Endodermal cell (in vitro differentiated cells): ENCODE measurements at regions not wholly inside any gene's neighbourhood (a gene's known extent, or its start where the extent isn't known, plus 50 kb on each side); places are given as distances from the start of the nearest gene placed in this dataset.

ENCODE experiments used
- DNase-seq: peaks from one replicate; pipeline ENCODE4 v3.0.0-alpha.2; 2017
- H3K27ac ChIP-seq: 2 replicates; pipeline ENCODE4 v1.5.1; 2013; ENCODE audit warnings: mild to moderate bottlenecking, low read depth, low read length, moderate library complexity
- H3K27me3 ChIP-seq: 2 replicates; pipeline ENCODE4 v1.6.1; 2013; ENCODE audit warnings: mild to moderate bottlenecking, low read length, moderate library complexity; ENCODE audit not compliant: insufficient read depth, control insufficient read depth, poor library complexity, severe bottlenecking
- H3K36me3 ChIP-seq: 2 replicates; pipeline ENCODE4 v1.7.0; 2013; ENCODE audit warnings: mild to moderate bottlenecking, low read length, moderate library complexity; ENCODE audit not compliant: control insufficient read depth, insufficient read depth
- H3K4me1 ChIP-seq: one replicate; pipeline ENCODE4 v1.7.0; 2013; ENCODE audit warnings: low read length; ENCODE audit not compliant: control insufficient read depth, insufficient read depth
- H3K4me3 ChIP-seq: 2 replicates; pipeline ENCODE4 v1.5.1; 2013; ENCODE audit warnings: mild to moderate bottlenecking, low read length, moderate library complexity
- H3K9ac ChIP-seq: 2 replicates; pipeline ENCODE4 v1.6.1; 2013; ENCODE audit warnings: mild to moderate bottlenecking, low read length, moderate library complexity; ENCODE audit not compliant: poor library complexity, severe bottlenecking; ENCODE audit errors: extremely low read depth
- H3K9me3 ChIP-seq: 2 replicates; pipeline ENCODE4 v1.6.1; 2013; ENCODE audit warnings: mild to moderate bottlenecking, low read length, moderate library complexity; ENCODE audit not compliant: control insufficient read depth
- H3K27ac Mint-ChIP-seq: 2 replicates; pipeline ENCODE4 v1.8.0; 2020; ENCODE audit warnings: mixed read lengths
- H3K27me3 Mint-ChIP-seq: 2 replicates; pipeline ENCODE4 v1.8.0; 2021; ENCODE audit warnings: mild to moderate bottlenecking, mixed read lengths; ENCODE audit not compliant: insufficient read depth
- H3K36me3 Mint-ChIP-seq: 2 replicates; pipeline ENCODE4 v1.8.0; 2020; ENCODE audit warnings: low read depth, mixed read lengths
- H3K4me1 Mint-ChIP-seq: 2 replicates; pipeline ENCODE4 v1.8.0; 2020; ENCODE audit warnings: mixed read lengths
- H3K4me3 Mint-ChIP-seq: 2 replicates; pipeline ENCODE4 v1.8.0; 2020; ENCODE audit warnings: mild to moderate bottlenecking, moderate library complexity, mixed read lengths
- H3K9me3 Mint-ChIP-seq: 2 replicates; pipeline ENCODE4 v1.8.0; 2020; ENCODE audit warnings: mild to moderate bottlenecking, mixed read lengths
- WGBS, 2 experiments: methylation state at CpG; one replicate each; pipeline versions ENCODE4 v1.1.5 to v1.1.7; 2013; ENCODE audit warnings: missing lambda C conversion rate in 2 of 2, mixed read lengths in 1 of 2; ENCODE audit not compliant: insufficient coverage in 1 of 2, insufficient read length in 1 of 2; 5-methylcytosine and 5-hydroxymethylcytosine counted together
- TF ChIP-seq, protein P1 (sequence below): fragments of 200-600 bp; sonication (generic); conservative IDR thresholded peaks from 2 replicates; pipeline ENCODE4 v1.5.0; 2021; ENCODE audit warnings: antibody characterized with exemption, mild to moderate bottlenecking

DNA sequence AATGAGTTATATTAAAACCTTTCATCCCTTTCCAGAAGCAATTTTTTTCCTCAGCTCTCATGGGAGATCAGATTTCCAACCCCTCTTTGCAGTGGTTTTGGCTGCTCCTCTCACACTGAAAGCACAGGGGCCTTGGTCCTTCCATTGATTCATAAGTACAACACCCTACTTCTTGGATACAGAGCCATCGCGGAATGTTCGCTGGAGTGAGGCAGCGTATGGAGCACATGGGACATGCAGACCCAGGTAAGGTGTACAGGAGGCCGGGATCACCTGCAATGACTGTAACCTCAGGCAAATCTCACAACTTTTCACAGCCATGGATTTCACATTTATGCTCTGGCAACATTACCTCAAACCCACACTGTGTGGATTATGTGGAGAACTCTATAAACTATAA lies 75.2 kb upstream of the HEY2 start:
- H3K4me3 ChIP-seq: no peak overlapping the region
- Mint-ChIP-seq H3K4me1 (peaks cover 12% of the 10 kb centered on the region), H3K36me3 (no peaks in the 10 kb centered on the region), H3K9me3 (no peaks in the 10 kb centered on the region), H3K27ac (no peak overlapping the region), H3K27me3 (no peaks in the 10 kb centered on the region), H3K4me3 (no peak overlapping the region)
- no peaks in the 10 kb centered on the region for H3K36me3 ChIP-seq
- no peak overlapping the region for H3K27ac ChIP-seq
- H3K9me3 ChIP-seq: no peaks in the 10 kb centered on the region
- TF ChIP-seq, protein P1, sequence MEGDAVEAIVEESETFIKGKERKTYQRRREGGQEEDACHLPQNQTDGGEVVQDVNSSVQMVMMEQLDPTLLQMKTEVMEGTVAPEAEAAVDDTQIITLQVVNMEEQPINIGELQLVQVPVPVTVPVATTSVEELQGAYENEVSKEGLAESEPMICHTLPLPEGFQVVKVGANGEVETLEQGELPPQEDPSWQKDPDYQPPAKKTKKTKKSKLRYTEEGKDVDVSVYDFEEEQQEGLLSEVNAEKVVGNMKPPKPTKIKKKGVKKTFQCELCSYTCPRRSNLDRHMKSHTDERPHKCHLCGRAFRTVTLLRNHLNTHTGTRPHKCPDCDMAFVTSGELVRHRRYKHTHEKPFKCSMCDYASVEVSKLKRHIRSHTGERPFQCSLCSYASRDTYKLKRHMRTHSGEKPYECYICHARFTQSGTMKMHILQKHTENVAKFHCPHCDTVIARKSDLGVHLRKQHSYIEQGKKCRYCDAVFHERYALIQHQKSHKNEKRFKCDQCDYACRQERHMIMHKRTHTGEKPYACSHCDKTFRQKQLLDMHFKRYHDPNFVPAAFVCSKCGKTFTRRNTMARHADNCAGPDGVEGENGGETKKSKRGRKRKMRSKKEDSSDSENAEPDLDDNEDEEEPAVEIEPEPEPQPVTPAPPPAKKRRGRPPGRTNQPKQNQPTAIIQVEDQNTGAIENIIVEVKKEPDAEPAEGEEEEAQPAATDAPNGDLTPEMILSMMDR: no peak
- no peaks in the 10 kb centered on the region for H3K27me3 ChIP-seq
- H3K4me1 ChIP-seq: peaks cover 3% of the 10 kb centered on the region
- no peak for DNase-seq
- WGBS, 2 experiments: 95 to 97% methylated on average over 5 of the region's 5 CpGs
- no peak overlapping the region for H3K9ac ChIP-seq

DNA sequence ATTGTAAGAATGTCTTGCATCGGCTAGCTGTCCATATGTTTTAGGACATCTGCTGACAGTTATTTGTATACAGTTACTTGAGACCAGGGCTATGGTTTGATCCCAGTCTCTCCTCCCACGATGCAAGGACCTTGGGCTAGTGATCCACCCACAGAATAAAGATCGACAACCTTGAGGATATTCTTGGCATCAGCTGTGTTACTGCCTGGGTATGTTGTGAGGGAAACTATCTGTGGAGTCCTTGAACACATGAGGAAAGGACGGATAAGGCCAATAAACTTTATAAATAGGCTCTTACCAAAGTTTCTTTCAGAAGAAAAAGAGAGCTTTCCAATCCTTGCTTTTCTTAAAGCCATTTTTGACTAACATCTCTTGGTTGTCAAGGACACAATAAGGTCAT lies 70.8 kb upstream of the HEY2 start:
- Mint-ChIP-seq H3K4me3 (no peak overlapping the region), H3K27ac (no peak overlapping the region)

DNA sequence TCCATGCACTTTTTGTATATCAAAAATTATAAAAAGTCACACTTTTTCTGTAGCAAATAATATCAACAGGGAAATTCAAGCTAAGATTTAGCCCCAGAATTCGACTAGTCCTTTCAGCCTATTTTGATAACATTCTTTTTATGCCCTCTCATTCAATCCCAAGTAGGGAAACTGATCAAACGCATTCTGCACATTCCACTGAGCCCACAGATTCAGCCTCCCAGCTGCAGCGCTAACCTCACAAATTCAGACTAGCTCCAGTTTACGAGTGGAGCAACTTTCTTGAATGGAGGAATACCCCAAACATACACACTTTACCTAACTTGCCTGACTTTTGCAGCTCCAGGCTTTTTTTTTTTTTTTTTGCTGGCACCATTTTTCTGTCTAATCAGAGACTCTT lies 70.3 kb upstream of the HEY2 start:
- no peaks in the 10 kb centered on the region for H3K36me3 Mint-ChIP-seq

More for the DNA sequence above, 70.8 kb upstream of the HEY2 start:
- 67 to 69% methylated on average over 1 to 4 of the region's 4 CpGs for WGBS, 2 experiments
- Histone ChIP-seq H3K27ac (no peak overlapping the region), H3K9ac (no peak overlapping the region), H3K36me3 (no peaks in the 10 kb centered on the region), H3K4me3 (no peak overlapping the region), H3K4me1 (peaks cover 4% of the 10 kb centered on the region), H3K9me3 (no peaks in the 10 kb centered on the region), H3K27me3 (no peaks in the 10 kb centered on the region)
- Mint-ChIP-seq H3K4me1 (peaks cover 6% of the 10 kb centered on the region), H3K9me3 (no peaks in the 10 kb centered on the region), H3K27me3 (no peaks in the 10 kb centered on the region), H3K36me3 (no peaks in the 10 kb centered on the region)
- DNase-seq: no peak
- TF ChIP-seq, protein P1: no peak

More for the DNA sequence above, 70.3 kb upstream of the HEY2 start:
- Mint-ChIP-seq H3K4me3 (no peak overlapping the region), H3K27ac (no peak overlapping the region), H3K4me1 (peaks cover 6% of the 10 kb centered on the region), H3K9me3 (no peaks in the 10 kb centered on the region), H3K27me3 (no peaks in the 10 kb centered on the region)
- Histone ChIP-seq H3K4me1 (peaks cover 4% of the 10 kb centered on the region), H3K9me3 (no peaks in the 10 kb centered on the region), H3K27me3 (no peaks in the 10 kb centered on the region), H3K9ac (no peak overlapping the region), H3K36me3 (no peaks in the 10 kb centered on the region), H3K4me3 (no peak overlapping the region), H3K27ac (no peak overlapping the region)
- no peak for DNase-seq
- TF ChIP-seq, protein P1: no peak
- 81% methylated on average over 4 of the region's 4 CpGs; no CpG with 5 or more reads in 1 of the 2 experiments for WGBS, 2 experiments
